GM18907 (cell line): ENCODE measurements at regions not wholly inside any gene's neighbourhood (a gene's known extent, or its start where the extent isn't known, plus 50 kb on each side); places are given as distances from the start of the nearest gene placed in this dataset.

Source experiments
- ATAC-seq: cut with Tn5 transposase; IDR thresholded peaks from one replicate; pipeline ENCODE4 v1.9.1; 2021; ENCODE audit warnings: mild to moderate bottlenecking, moderate library complexity; ENCODE audit not compliant: unreplicated experiment

DNA sequence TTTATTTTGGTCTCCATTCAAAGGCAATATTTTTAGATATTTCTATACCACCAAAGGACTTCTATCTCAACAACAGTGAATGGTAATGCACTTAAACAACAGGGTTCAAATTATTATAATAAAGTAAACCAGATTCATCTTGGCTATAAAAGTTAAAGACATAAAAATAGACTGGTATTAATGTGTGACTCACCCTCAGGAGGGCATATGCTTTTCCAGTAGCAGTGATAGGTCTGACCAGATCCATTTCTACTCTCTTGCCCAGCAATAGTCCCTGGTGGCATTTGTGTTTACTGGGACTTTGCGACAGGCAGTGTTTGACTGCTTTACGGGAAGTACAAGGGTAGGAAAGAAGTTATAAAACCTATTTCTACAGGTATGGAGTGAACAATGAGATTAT is 353.2 kb upstream of the ATP2B1 start:
- no peak for ATAC-seq

DNA sequence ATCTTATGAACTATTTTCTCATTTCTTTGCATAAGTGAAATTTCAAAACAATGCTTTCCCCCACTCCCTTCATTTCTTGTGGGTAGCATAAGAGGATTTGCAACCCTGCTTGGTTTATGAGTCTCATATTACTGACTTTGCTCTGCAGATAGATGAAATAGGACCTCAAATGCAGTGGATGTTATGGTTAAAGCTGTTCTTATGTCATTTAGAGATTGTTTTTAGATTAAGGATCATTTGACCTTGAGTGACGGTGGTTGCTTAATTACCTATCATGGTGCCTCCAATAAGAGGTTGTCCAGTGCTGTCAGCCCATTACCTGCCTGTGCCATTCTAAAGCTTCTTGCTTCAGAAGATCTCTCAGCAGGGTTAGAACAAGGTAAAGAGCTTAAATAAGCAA is 351.4 kb upstream of the ATP2B1 start:
- no peak for ATAC-seq

DNA sequence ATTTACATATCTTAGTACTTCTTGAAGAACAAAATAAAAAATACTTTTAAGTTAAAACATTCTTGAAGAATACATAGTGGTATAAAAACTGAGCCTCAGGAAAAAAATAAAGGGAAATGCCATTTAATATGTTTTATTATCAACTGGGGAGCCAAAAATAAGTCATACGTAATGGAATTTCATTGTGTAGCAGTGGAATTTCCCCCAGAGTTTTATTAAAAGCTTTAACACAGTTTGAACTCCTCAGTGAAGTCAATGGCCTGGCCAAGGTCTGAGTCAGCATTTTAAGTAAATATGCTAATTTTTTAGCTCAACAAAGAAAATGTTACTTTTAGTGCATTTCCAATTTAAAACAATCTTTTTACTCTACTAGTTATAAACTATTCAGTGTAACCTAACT is 350.1 kb upstream of the ATP2B1 start:
- ATAC-seq, result no peak

DNA sequence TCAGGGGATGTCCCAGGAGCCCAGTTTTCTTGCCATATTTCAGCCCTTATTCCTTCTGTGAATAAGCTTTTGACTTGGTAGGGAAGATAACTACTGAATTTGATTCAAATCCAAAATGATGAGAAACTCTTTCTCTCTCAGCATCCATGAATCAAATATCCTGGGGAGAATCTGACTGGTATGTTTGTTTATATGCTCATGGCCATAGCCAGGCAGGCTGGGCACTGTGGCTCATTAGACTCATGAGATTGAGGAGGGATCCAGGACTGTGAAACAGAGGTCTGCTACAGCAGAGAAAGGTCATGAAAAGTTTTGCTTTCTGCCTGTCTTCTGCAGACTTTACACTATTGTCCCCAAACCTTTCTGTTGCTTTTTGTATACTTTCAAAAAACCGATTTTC is 346.4 kb upstream of the ATP2B1 start:
- no peak for ATAC-seq

DNA sequence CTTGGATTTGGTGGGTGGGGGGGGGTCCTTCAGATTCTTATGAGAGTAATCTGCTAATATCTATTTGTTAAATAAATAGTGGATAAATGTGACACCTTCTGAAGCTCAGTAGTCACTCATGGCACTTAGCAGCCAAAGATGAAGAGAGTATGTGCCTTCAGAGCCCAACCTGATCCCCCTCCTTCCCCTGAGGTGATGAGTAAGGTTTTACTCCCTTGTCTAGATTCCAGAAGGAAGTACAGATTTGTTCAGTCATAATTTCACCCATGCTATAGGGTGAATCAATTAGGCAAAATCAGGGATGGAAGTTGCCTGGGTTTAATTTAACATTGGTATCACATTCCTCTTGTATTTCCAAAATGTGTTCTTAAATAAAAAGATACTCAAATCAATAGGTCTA is 340.3 kb upstream of the ATP2B1 start:
- no peak for ATAC-seq

DNA sequence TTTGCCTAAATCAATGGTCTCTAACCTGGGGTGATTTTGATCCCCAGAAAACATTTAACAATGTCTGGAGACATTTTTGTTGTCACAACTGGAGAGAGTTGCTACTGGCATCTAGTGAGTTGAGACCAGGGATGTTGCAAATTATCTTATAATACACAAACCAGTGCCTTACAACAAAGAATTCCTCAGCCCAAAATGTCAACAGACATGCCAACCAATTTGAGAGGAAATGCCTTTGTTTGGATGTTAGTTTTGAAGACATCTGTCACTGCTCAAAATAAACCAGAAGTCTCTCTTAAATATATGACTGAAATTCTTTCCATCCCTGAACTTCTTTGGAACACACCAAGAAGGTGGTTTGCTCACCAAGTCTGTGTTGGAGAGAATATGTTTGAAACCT is 336.9 kb upstream of the ATP2B1 start:
- no peak for ATAC-seq

DNA sequence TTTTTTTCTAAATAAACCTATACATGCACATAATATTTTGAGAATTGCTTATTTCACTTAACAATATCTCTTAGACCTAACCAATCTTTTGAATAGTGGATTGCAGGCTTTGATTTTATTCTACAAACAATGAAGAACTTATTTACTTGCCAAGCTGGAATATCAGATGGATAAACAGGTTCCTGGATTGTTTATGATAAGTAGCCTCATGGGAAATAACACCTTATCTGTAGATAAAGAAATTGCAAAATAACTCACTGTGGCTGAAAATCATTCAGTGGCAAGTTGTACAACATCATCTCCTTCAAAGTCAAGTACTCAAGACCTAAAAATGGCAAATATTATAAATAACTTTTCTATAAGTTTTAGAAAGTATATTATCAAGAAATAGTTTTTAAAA is 335.4 kb upstream of the ATP2B1 start:
- ATAC-seq, result no peak

DNA sequence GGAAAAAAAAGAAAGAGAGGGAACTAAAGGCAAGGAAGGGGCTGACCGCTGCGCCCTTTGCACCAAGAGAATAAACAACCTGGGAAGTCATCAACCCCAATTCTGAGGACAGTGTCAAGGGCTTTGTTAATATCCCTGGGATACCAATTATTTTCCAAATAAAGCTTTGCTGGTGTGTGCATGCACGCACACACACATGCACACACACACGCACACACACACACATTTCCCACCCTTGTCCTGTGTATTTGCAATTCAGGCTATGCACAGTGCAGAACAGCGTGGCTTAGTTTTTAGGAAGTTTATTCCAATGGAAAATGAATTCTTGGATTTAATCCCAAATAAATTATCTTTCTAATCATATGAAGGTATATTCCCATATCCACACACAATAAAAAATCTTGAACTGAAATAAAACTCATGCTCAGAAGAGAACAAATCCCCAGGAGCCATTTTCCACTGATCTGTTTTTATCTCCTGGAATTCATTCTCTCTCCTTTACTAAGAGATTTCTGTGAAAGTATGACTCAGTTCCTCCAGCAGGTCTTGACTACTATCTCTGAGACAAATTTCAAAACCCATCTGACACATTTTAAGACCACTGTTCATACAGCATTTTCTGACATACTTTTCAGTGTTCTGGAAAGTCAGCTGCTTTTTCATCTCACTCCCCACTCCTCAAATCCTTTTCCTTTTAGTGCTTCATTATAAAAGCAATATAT is 334.4 kb upstream of the ATP2B1 start:
- no peak for ATAC-seq

DNA sequence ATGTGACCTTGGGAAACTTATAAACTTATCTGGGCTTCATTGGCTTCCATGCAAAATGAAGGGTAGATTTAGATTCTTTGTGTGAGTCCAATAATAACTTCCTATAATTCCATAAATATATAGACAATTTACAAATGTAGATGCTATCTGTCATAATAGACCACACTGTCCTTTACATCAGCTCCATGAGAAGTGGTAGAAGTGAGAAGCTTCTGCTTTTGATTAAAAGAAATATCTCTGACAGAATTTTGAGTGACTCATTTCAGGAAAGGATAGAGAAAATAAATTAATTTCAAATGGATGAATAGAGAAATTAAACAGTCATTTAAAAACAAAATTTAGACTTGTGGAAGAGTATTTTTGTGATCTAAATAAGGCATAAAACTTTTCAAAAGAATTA is 329.7 kb upstream of the ATP2B1 start:
- ATAC-seq, result no peak

DNA sequence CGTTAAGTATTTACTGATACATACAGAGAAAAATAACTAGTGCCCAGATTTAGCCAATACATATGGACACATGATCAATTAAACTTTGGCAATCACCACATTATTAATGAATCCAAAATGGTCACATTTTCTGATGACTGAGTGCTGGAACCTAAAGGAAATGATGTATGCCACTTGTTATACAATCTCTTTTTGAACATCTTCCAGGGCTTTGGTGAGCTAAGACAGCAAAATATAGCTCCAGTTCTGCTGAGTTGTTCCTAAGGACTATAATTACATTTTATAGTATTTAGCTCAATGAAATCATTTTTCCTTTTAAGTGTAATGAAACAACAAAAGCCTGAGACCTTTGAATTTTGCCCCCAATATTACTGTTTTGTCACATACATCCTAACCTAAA is 329.1 kb upstream of the ATP2B1 start:
- no peak for ATAC-seq

DNA sequence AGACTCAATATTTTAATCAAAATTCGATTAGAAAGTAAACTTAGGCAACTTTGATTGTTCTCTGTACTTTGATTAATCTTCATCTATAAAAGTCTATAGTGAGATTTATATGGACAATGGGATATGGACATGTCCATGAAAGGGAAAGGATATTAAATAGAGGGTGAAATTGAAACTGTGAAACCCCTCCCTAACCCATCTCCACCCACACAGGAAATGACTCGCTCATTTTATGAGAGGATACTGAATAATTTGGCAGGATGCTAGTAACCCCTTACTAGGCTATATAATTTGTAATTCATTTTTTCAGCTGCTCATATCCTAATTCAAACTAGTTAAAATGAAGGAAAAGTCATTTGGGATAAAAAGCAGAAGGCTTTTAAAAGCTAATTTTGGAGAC is 328.0 kb upstream of the ATP2B1 start:
- ATAC-seq, result no peak

DNA sequence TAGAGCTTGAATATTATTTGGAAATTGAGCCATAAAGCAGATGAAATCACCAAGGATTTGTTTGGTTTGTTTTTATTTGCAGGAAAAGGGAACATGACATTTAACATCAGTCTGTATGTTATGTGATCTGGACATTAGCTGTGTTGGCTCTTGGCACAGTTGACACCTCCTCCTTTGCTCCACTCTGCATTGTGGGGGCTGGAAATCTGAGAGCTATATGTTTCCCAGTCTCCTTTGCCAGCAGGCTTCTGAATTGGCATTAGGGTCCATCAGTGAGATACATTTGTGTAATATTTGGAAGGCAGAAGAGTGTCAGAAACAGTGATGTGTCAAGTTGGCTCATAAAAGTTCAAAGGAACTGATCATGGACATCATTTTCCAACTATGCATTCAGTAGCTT is 322.1 kb upstream of the ATP2B1 start:
- no peak for ATAC-seq

DNA sequence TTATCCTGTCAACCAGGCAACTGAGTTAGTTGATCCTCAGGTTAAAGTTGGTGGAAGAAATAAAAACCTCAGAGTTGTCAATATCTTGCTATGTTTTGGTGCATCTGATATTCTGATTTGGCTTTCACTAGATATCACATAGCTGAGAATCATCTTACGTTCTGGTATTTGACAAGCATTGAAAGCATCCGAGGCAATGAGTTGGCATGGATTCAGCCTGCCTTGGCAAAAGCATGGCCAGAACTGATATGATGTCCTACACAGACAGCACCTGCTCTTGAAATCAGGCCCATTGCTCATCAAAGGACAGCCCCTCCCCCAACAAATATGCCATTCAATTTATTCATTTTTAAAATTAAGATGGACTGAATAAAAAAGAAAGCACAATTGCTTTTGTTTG is 320.7 kb upstream of the ATP2B1 start:
- ATAC-seq, result no peak

DNA sequence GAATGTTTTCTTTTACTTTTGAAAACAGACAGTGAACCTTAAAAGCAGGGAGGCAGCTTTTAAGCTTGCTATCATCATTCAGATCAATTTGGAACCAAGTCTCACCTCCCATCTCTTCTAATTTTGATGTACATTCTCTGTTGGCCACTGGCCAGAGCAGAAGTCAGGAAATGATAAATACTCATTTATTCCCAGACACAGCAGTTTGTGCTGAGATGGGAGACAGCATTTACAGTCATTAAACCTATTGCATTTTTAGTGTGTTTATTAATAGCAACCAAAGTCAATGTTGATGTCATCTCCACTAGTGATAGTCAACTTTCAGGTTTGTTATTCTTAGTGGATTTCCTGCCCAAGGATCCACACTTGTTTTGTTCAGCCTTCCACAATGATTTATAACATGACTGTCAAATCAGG is 320.0 kb upstream of the ATP2B1 start:
- no peak for ATAC-seq

DNA sequence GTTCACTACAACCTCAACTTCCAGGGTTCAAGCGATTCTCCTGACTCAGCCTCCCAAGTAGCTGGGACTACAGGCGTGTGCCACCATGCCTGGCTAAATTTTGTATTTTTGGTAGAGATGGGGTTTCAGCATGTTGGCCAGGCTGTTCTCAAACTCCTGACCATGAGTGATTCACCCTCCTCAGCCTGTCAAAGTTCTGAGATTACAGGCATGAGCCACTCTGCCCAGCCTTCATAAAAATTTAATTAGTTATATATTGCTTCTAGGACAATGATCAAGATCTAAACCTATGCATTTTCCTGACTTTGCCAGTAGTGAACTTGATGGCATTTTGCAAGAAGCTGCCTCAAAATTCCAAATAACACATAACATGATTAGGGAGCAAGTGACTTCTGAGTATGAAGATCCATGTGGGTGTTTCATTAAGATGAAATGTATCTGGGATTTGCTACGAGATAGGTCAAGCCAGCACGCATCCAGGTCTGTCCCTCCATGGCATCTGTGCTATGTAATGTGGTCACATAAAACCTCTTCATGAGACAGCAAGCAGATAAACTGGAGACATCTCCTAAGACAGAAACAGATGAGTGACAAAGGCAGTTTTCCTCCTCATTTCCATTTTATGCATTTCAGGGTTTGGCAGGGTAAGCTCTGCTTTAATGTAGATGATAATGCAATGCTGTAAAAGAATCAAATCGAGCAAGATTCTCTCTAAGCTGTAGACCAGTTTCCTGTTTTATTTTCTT is 319.4 kb upstream of the ATP2B1 start:
- no peak for ATAC-seq

DNA sequence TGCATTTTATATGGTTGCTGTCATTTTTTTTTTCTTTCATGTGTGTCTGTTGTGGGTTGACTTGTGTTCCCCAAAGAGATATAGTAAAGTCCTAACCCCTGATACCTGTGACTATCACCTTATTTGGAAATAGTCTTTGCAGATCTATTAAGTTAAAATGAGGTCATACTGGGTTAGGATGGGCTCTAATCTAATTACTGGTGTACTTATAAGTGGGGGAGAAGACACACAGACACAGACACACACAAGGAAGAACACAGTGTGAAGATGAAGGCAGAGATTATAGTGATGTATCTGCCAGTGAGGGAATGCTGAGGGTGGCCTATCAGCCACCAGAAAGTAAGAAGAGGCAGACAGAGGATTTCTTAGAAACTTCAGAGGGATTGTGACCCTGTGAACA is 318.4 kb upstream of the ATP2B1 start:
- no peak for ATAC-seq

DNA sequence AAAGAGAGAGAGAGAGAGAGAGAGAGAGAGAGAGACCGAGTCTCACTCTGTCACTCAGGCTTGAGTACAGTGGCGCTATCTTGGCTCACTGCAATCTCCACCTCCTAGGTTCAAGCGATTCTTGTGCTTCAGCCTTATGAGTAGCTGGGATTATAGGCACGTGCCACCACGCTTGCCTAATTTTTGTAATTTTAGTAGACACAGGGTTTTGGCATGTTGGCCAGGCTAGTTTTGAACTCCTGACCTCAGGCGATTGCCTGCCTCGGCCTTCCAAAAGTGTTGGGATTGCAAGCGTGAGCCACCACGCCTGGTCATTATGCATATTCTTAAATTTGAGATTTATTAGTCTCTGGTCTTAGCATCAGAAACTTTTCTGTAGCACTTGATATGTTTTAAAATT is 317.9 kb upstream of the ATP2B1 start:
- ATAC-seq, result no peak

DNA sequence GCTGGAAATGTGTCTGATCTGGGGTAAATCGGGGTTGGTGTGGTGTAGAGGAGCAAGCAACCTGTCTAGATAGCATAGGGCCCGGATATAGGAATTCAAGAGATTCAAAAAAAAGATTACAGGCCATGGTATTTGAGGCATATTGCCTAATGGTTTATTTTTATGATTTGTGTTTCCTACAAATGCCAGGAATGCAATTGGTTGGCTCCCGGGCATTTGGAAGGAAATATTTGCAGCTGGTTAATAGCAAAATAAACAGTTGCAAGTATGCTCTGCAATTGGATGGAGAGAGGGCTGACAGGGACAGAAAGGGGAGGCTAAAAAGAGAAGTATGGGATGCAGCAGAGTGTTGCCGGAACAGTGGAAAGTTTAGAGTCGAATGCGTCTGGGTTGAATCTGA is 315.6 kb upstream of the ATP2B1 start:
- no peak for ATAC-seq

DNA sequence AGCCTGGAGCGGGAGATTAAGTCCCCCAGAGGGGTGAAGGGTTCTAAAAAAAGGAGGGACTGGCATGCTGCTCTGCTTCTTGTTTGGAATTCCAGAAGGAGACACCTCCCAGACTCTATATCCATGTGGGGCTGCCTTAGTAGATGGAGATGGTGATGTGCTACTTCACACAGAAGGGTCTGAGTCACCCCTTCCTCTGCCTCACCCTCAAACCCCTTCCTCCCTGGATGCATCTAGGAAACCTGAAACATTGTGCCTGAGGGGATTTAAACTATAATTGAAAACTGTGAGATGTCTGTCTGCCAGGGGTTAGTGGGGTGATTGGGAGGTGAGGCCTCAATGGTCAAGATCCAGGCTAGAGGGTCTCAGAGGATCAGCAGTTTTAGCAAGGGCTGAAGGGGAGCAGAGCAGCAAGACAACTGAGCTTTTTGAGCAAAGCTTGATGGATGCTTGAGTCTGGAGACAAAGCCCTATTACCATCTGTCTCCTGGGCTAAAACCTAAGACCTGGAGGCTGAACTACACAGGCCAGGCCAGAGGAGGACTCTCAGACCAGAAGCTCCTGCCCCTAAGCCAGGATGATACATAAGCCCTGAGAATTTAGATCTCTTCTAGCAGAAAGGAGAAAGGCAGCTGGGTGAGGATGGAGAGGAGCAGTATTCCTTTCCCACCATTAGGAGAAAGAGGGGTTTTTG is 314.7 kb upstream of the ATP2B1 start:
- no peak for ATAC-seq

DNA sequence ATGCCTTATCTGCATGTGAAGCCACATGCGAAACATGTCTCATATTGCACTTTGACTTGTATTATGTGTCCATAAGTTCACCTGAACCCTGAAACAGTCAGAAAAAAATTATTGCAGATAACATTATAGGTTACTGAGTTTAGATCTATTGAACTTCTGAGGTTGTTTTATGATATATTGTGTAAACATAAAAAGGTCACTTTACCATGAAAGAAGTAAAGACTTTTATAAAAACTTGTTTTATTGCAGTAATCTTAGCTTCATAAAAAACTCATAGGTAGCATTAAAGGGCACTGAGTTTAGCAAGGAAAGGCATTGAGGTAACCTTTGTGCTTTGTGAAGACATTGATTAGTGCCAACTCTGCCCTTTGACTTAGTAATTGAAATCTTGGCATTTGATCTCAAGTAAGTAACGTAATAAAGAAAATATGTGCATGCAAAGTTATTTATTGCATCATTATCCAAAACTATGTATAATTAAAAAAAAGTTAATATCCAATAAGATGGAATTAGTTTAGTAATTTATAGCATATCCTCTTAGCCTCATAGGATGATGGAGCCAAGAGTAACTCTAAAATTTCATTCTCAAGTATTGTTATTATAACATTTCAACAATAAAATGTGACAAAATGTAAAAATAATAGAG is 313.3 kb upstream of the ATP2B1 start:
- no peak for ATAC-seq

DNA sequence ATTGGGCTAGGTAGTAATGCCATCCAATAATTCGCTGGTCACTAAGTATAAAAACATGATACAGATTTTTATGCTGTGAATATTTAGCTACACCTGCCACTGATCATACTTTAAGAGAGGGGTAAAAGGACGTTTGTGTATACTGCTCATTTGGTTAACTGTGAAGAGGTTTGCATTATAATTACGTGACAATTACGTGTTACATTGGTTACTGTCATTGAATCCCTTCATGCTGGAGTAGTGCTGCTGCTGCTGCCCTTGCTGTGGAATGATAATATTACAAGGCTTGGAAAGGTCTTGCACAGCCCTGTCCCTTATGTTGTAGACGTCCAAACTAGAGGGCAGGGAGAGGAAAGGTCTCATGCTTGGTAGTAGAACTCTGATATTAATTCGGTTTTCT is 312.2 kb upstream of the ATP2B1 start:
- ATAC-seq, result no peak

DNA sequence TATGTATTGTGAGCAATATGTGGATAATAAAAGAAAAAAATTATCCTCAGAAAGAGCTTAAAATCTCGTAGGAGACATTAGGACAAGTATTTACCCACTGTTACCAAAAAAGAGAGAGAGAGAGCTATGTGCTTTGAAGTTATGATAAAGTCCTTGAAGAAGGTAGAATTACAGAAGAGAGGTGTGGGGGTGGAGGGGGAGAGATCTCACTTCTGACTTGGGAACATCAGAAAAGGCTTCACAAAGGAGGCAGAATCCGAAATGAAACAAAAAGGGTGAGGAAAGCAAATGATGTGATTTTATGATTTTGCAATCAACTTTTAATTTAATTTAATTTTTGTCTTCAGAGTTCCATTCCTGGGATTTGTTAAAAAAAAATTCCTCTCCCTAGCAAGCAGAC is 311.8 kb upstream of the ATP2B1 start:
- ATAC-seq, result no peak
